HG03159 (cell line): ENCODE measurements at regions not wholly inside any gene's neighbourhood (a gene's known extent, or its start where the extent isn't known, plus 50 kb on each side); places are given as distances from the start of the nearest gene placed in this dataset.

Source experiments
- ATAC-seq: cut with Tn5 transposase; IDR thresholded peaks from one replicate; pipeline ENCODE4 v1.9.1; 2021; ENCODE audit warnings: mild to moderate bottlenecking, moderate library complexity; ENCODE audit not compliant: unreplicated experiment

GRCh38 chr9:87319656-87320055 is 178.0 kb upstream of the DAPK1 start:
- ATAC-seq, result no peak

GRCh38 chr9:87320146-87320884 is 177.4 kb upstream of the DAPK1 start:
- no peak for ATAC-seq

- no peak for ATAC-seq
Observed at GRCh38 chr9:87322840-87323635, 174.6 kb upstream of the DAPK1 start.

- no peak for ATAC-seq
Observed at GRCh38 chr9:87323928-87324327, 173.7 kb upstream of the DAPK1 start.

- peak; percentile 73 for ATAC-seq
Observed at GRCh38 chr9:87324613-87325194, 173.0 kb upstream of the DAPK1 start.

GRCh38 chr9:87327575-87328125 is 170.0 kb upstream of the DAPK1 start:
- no peak for ATAC-seq

- ATAC-seq, result no peak
Observed at GRCh38 chr9:87333802-87334201, 163.9 kb upstream of the DAPK1 start.

GRCh38 chr9:87334366-87334765 is 163.3 kb upstream of the DAPK1 start:
- no peak for ATAC-seq

- no peak for ATAC-seq
Observed at GRCh38 chr9:87336407-87336806, 161.3 kb upstream of the DAPK1 start.

- ATAC-seq, result peak; percentile 64
Observed at GRCh38 chr9:87336914-87337333, 160.7 kb upstream of the DAPK1 start.

- no peak for ATAC-seq
Observed at GRCh38 chr9:87337335-87338087, 160.2 kb upstream of the DAPK1 start.

GRCh38 chr9:87338088-87338989 is 159.3 kb upstream of the DAPK1 start:
- ATAC-seq, result no peak

GRCh38 chr9:87340391-87340790 is 157.3 kb upstream of the DAPK1 start:
- no peak for ATAC-seq

GRCh38 chr9:87342743-87343142 is 154.9 kb upstream of the DAPK1 start:
- no peak for ATAC-seq

GRCh38 chr9:87343816-87344430 is 153.7 kb upstream of the DAPK1 start:
- no peak for ATAC-seq

GRCh38 chr9:87346061-87346665 is 151.5 kb upstream of the DAPK1 start:
- ATAC-seq, result no peak

GRCh38 chr9:87350915-87351314 is 146.8 kb upstream of the DAPK1 start:
- no peak for ATAC-seq

GRCh38 chr9:87353301-87353700 is 144.4 kb upstream of the DAPK1 start:
- no peak for ATAC-seq

GRCh38 chr9:87354147-87354546 is 143.5 kb upstream of the DAPK1 start:
- no peak for ATAC-seq
